Retinal pigment epithelial cell (primary cell): ENCODE measurements at regions not wholly inside any gene's neighbourhood (a gene's known extent, or its start where the extent isn't known, plus 50 kb on each side); places are given as distances from the start of the nearest gene placed in this dataset.

Experiments used
- DNase-seq: peaks from one replicate; pipeline ENCODE4 v3.0.0-alpha.2; 2010; ENCODE audit warnings: low read depth
- H3K4me3 ChIP-seq: 2 replicates; pipeline ENCODE4 v1.5.1; 2011; ENCODE audit warnings: mild to moderate bottlenecking, low read length, control low read depth, moderate library complexity
- TF ChIP-seq, protein P1 (sequence below): conservative IDR thresholded peaks from 2 replicates; pipeline ENCODE4 v1.5.1; 2011; ENCODE audit warnings: low read depth, low read length, control low read depth, inconsistent platforms

DNA sequence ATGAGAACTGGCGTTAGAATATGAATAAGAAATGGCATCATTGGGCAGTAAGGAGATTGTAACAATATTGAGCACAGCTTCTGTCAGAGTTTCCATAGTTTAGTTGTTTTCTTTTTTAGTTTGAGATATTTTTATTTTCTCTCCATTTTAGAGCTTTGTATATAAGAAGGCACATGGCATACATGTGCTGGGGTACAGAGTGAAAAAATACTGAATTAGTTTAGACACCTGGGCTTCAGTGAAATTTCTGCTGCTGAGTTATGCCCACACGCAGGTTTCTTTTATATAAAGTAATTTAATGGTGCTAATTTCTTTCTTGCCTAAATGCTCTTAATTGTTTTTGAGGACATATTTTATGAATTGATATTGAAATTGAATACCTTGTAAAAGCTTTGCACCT, 53.6 kb upstream of the RWDD3 start:
- no peak overlapping the region for H3K4me3 ChIP-seq
- TF ChIP-seq, protein P1, sequence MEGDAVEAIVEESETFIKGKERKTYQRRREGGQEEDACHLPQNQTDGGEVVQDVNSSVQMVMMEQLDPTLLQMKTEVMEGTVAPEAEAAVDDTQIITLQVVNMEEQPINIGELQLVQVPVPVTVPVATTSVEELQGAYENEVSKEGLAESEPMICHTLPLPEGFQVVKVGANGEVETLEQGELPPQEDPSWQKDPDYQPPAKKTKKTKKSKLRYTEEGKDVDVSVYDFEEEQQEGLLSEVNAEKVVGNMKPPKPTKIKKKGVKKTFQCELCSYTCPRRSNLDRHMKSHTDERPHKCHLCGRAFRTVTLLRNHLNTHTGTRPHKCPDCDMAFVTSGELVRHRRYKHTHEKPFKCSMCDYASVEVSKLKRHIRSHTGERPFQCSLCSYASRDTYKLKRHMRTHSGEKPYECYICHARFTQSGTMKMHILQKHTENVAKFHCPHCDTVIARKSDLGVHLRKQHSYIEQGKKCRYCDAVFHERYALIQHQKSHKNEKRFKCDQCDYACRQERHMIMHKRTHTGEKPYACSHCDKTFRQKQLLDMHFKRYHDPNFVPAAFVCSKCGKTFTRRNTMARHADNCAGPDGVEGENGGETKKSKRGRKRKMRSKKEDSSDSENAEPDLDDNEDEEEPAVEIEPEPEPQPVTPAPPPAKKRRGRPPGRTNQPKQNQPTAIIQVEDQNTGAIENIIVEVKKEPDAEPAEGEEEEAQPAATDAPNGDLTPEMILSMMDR, result no peak
- DNase-seq, result no peak

DNA sequence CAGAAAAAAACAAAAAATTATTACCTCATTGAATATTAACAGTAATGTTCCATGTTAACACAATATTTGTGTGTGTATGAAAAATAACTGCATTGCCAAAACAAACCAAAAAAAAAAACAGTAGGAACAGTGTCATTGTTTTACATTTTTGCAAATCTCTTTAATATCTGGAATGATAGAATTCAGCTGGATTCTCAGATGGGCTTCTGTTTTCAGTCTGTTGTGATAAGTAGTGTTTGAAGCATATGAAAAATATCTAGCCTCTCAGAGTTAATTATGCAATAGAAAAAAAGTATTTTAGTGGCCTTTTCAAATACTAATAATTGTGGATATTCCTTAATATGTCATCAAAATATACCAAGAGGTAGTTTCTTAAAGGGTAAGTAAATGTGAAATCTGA, 52.9 kb upstream of the RWDD3 start:
- DNase-seq, result no peak
- TF ChIP-seq, protein P1, result no peak
- H3K4me3 ChIP-seq, result no peak overlapping the region

DNA sequence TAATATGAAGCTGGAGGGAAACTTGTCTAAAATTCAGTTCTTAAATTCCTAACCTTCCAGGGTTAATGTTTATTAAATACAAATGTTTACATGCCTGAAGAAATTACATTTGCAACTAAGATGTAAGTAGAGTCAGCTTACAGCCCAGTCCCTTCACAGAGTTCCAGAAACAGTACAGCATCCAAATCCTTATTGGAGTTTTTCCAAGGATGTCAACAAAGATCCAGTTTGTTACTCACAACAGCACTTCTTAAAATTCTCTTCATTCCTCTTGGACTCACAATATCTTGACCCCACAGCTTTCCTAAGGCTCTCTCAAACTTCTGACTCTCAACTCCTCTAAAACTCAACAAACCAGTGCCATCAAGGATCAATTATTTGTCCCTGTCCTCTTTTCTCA, 50.1 kb upstream of the RWDD3 start:
- no peak overlapping the region for H3K4me3 ChIP-seq
- TF ChIP-seq, protein P1, result no peak
- DNase-seq, result peak; percentile 39
